SK-N-SH treated with all-trans-retinoic acid at 6 μM for 48 hours (cell line): ENCODE measurements at regions not wholly inside any gene's neighbourhood (a gene's known extent, or its start where the extent isn't known, plus 50 kb on each side); places are given as distances from the start of the nearest gene placed in this dataset.

Source experiments
- ATAC-seq: fragments of 200-7000 bp; cut with Tn5 transposase; 3 replicates; pipeline ENCODE4 v1.9.1; 2020; ENCODE audit warnings: mild to moderate bottlenecking, moderate library complexity
- BACH2 ChIP-seq: fragments of 250-450 bp; sonication (Bioruptor Pico); IDR thresholded peaks from 2 replicates; pipeline ENCODE4 v1.9.0; 2021; ENCODE audit warnings: mild to moderate bottlenecking, borderline replicate concordance
- CREB5 ChIP-seq: fragments of 250-450 bp; sonication (Bioruptor Pico); IDR thresholded peaks from 2 replicates; pipeline ENCODE4 v1.5.1; 2020; ENCODE audit warnings: low read depth, mild to moderate bottlenecking, moderate library complexity
- CSDC2 ChIP-seq: fragments of 250-450 bp; sonication (Bioruptor Pico); IDR thresholded peaks from 2 replicates; pipeline ENCODE4 v1.5.0; 2020; ENCODE audit warnings: mild to moderate bottlenecking, moderate library complexity
- ESRRG ChIP-seq: fragments of 250-450 bp; sonication (Bioruptor Pico); IDR thresholded peaks from 2 replicates; pipeline ENCODE4 v1.6.1; 2021; ENCODE audit warnings: mild to moderate bottlenecking
- GLIS3 ChIP-seq: fragments of 250-450 bp; sonication (Bioruptor Pico); IDR thresholded peaks from 2 replicates; pipeline ENCODE4 v1.5.0; 2020; ENCODE audit warnings: mild to moderate bottlenecking, moderate library complexity
- ISL1 ChIP-seq: fragments of 250-450 bp; sonication (Bioruptor Pico); IDR thresholded peaks from 2 replicates; pipeline ENCODE4 v2.1.2; 2022; ENCODE audit warnings: mild to moderate bottlenecking, moderate library complexity
- OSR1 ChIP-seq: fragments of 250-450 bp; sonication (Bioruptor Pico); IDR thresholded peaks from 2 replicates; pipeline ENCODE4 v1.8.0; 2022; ENCODE audit warnings: moderate library complexity, mild to moderate bottlenecking, inconsistent platforms
- PPARA ChIP-seq: fragments of 250-450 bp; sonication (Bioruptor Pico); IDR thresholded peaks from 2 replicates; pipeline ENCODE4 v1.5.0; 2020; ENCODE audit warnings: mild to moderate bottlenecking, borderline replicate concordance
- RARB ChIP-seq: fragments of 250-450 bp; sonication (Bioruptor Pico); IDR thresholded peaks from 2 replicates; pipeline ENCODE4 v1.8.0; 2021; ENCODE audit warnings: mild to moderate bottlenecking, moderate library complexity
- SNAI2 ChIP-seq: fragments of 250-450 bp; sonication (Bioruptor Pico); IDR thresholded peaks from 2 replicates; pipeline ENCODE4 v1.5.0; 2020; ENCODE audit warnings: mild to moderate bottlenecking, moderate library complexity
- TOX ChIP-seq: fragments of 250-450 bp; sonication (Bioruptor Pico); IDR thresholded peaks from 2 replicates; pipeline ENCODE4 v1.8.0; 2021; ENCODE audit warnings: mild to moderate bottlenecking, moderate library complexity, borderline replicate concordance
- TSHZ2 ChIP-seq: fragments of 250-450 bp; sonication (Bioruptor Pico); IDR thresholded peaks from 2 replicates; pipeline ENCODE4 v1.5.0; 2020; ENCODE audit warnings: mild to moderate bottlenecking, moderate library complexity
- ZC3H10 ChIP-seq: fragments of 250-450 bp; sonication (Bioruptor Pico); IDR thresholded peaks from 2 replicates; pipeline ENCODE4 v1.5.1; 2021; ENCODE audit warnings: mild to moderate bottlenecking, moderate library complexity
- ZFP3 ChIP-seq: fragments of 250-450 bp; sonication (Bioruptor Pico); IDR thresholded peaks from 2 replicates; pipeline ENCODE4 v1.5.0; 2020; ENCODE audit warnings: mild to moderate bottlenecking, moderate library complexity
- ZFP30 ChIP-seq: fragments of 450-650 bp; formaldehyde crosslinking; IDR thresholded peaks from 2 replicates; pipeline ENCODE4 v1.5.0; 2022; ENCODE audit warnings: mild to moderate bottlenecking, moderate library complexity
- ZNF565 ChIP-seq: fragments of 450-650 bp; formaldehyde crosslinking; conservative IDR thresholded peaks from 2 replicates; pipeline ENCODE4 v1.5.0; 2020; ENCODE audit warnings: low read depth, mild to moderate bottlenecking, moderate library complexity
- ZNF70 ChIP-seq: fragments of 450-650 bp; formaldehyde crosslinking; IDR thresholded peaks from 2 replicates; pipeline ENCODE4 v1.5.0; 2020; ENCODE audit warnings: mild to moderate bottlenecking, moderate library complexity
- ZNF8 ChIP-seq: fragments of 450-650 bp; formaldehyde crosslinking; IDR thresholded peaks from 2 replicates; pipeline ENCODE4 v1.5.0; 2020; ENCODE audit warnings: mild to moderate bottlenecking, moderate library complexity
- TF ChIP-seq, protein P1 (sequence below): fragments of 250-450 bp; sonication (Bioruptor Pico); IDR thresholded peaks from 2 replicates; pipeline ENCODE4 v1.8.0; 2020; ENCODE audit warnings: mild to moderate bottlenecking, moderate library complexity, borderline replicate concordance

DNA sequence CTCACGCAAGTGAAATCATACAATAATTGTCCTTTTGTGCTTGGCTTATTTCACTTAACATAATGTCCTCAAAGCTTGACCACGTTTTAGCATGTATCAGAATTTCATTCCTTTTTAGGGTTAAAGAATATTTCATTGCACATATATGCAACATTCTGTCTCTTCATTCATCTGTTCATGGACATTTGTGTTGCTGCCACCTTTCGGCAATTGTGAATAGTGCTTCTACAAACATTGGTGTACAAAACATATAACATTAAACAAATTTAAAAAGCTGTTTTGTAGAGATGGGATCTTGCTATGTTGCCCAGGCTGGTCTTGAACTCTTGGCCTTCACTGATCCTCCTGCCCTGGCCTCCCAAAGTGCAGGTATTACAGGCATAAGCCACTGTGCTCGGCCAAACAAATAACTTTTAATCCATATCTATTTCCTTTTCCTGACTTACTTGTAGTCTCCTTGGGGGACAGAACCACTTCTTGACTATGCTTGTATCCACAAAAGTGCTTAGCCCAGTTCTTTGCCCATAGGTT is 209.3 kb downstream of the SLC4A3 start:
- ATAC-seq, result peak; percentile 51; the same call in 1 of the 3 replicates
- TF ChIP-seq TSHZ2 (CRISPR knock-in tag) (no peak), CSDC2 (no peak), ESRRG (CRISPR knock-in tag) (no peak), ZFP30 (CRISPR knock-in tag) (no peak)
- TF ChIP-seq, protein P1, sequence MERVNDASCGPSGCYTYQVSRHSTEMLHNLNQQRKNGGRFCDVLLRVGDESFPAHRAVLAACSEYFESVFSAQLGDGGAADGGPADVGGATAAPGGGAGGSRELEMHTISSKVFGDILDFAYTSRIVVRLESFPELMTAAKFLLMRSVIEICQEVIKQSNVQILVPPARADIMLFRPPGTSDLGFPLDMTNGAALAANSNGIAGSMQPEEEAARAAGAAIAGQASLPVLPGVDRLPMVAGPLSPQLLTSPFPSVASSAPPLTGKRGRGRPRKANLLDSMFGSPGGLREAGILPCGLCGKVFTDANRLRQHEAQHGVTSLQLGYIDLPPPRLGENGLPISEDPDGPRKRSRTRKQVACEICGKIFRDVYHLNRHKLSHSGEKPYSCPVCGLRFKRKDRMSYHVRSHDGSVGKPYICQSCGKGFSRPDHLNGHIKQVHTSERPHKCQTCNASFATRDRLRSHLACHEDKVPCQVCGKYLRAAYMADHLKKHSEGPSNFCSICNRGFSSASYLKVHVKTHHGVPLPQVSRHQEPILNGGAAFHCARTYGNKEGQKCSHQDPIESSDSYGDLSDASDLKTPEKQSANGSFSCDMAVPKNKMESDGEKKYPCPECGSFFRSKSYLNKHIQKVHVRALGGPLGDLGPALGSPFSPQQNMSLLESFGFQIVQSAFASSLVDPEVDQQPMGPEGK (CRISPR knock-in tag), result no peak

GRCh38 chr2:219844401-219845091 is 217.1 kb downstream of the SLC4A3 start:
- ATAC-seq, result no peak
- TF ChIP-seq TSHZ2 (CRISPR knock-in tag), result no peak
- no peak for TF ChIP-seq CREB5 (CRISPR knock-in tag)
- no peak for TF ChIP-seq ZFP3 (CRISPR knock-in tag)
- no peak for TF ChIP-seq ZC3H10
- TF ChIP-seq SNAI2 (CRISPR knock-in tag), result no peak
- no peak for TF ChIP-seq PPARA
- TF ChIP-seq ISL1 (CRISPR knock-in tag), result no peak
- no peak for TF ChIP-seq OSR1 (CRISPR knock-in tag)
- no peak for TF ChIP-seq ZNF565 (CRISPR knock-in tag)
- TF ChIP-seq GLIS3, result no peak

DNA sequence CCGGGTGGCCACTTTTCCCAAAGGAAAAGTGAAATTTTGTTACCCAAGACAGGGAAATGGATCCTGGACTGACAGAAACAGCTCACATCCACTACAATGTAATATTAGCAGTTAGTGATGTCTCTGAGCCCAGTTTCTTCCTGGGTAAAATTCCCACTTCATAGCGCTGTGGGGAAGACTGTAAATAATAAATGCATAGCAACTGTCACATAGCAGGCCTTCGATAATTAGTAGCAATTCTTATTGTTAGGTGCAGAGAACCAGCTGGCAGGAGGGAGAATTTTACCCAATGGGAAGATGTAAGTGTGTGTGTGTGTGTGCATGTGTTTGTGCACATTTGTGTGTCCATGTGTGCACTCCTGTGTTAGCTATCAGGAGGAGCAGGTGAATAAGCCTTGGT is 221.5 kb downstream of the SLC4A3 start:
- no peak for ATAC-seq
- TF ChIP-seq TOX (CRISPR knock-in tag), result no peak
- no peak for TF ChIP-seq ZNF70 (CRISPR knock-in tag)
- TF ChIP-seq RARB, result no peak
- no peak for TF ChIP-seq ZFP30 (CRISPR knock-in tag)
- TF ChIP-seq, protein P1 (CRISPR knock-in tag), result no peak
- no peak for TF ChIP-seq BACH2
- no peak for TF ChIP-seq CSDC2
- TF ChIP-seq ZC3H10, result no peak
- no peak for TF ChIP-seq ZNF8
- no peak for TF ChIP-seq ESRRG (CRISPR knock-in tag)
- TF ChIP-seq, all 23 proteins: peak for 0
